Endodermal cell (in vitro differentiated cells): ENCODE measurements at regions not wholly inside any gene's neighbourhood (a gene's known extent, or its start where the extent isn't known, plus 50 kb on each side); places are given as distances from the start of the nearest gene placed in this dataset.

Experiments
- DNase-seq: peaks from one replicate; pipeline ENCODE4 v3.0.0-alpha.2; 2017
- H3K27ac ChIP-seq: 2 replicates; pipeline ENCODE4 v1.5.1; 2013; ENCODE audit warnings: mild to moderate bottlenecking, low read depth, low read length, moderate library complexity
- H3K27me3 ChIP-seq: 2 replicates; pipeline ENCODE4 v1.6.1; 2013; ENCODE audit warnings: mild to moderate bottlenecking, low read length, moderate library complexity; ENCODE audit not compliant: insufficient read depth, control insufficient read depth, poor library complexity, severe bottlenecking
- H3K36me3 ChIP-seq: 2 replicates; pipeline ENCODE4 v1.7.0; 2013; ENCODE audit warnings: mild to moderate bottlenecking, low read length, moderate library complexity; ENCODE audit not compliant: control insufficient read depth, insufficient read depth
- H3K4me1 ChIP-seq: one replicate; pipeline ENCODE4 v1.7.0; 2013; ENCODE audit warnings: low read length; ENCODE audit not compliant: control insufficient read depth, insufficient read depth
- H3K4me3 ChIP-seq: 2 replicates; pipeline ENCODE4 v1.5.1; 2013; ENCODE audit warnings: mild to moderate bottlenecking, low read length, moderate library complexity
- H3K9ac ChIP-seq: 2 replicates; pipeline ENCODE4 v1.6.1; 2013; ENCODE audit warnings: mild to moderate bottlenecking, low read length, moderate library complexity; ENCODE audit not compliant: poor library complexity, severe bottlenecking; ENCODE audit errors: extremely low read depth
- H3K9me3 ChIP-seq: 2 replicates; pipeline ENCODE4 v1.6.1; 2013; ENCODE audit warnings: mild to moderate bottlenecking, low read length, moderate library complexity; ENCODE audit not compliant: control insufficient read depth
- H3K27ac Mint-ChIP-seq: 2 replicates; pipeline ENCODE4 v1.8.0; 2020; ENCODE audit warnings: mixed read lengths
- H3K27me3 Mint-ChIP-seq: 2 replicates; pipeline ENCODE4 v1.8.0; 2021; ENCODE audit warnings: mild to moderate bottlenecking, mixed read lengths; ENCODE audit not compliant: insufficient read depth
- H3K36me3 Mint-ChIP-seq: 2 replicates; pipeline ENCODE4 v1.8.0; 2020; ENCODE audit warnings: low read depth, mixed read lengths
- H3K4me1 Mint-ChIP-seq: 2 replicates; pipeline ENCODE4 v1.8.0; 2020; ENCODE audit warnings: mixed read lengths
- H3K4me3 Mint-ChIP-seq: 2 replicates; pipeline ENCODE4 v1.8.0; 2020; ENCODE audit warnings: mild to moderate bottlenecking, moderate library complexity, mixed read lengths
- H3K9me3 Mint-ChIP-seq: 2 replicates; pipeline ENCODE4 v1.8.0; 2020; ENCODE audit warnings: mild to moderate bottlenecking, mixed read lengths
- CTCF ChIP-seq: fragments of 200-600 bp; sonication (generic); conservative IDR thresholded peaks from 2 replicates; pipeline ENCODE4 v1.5.0; 2021; ENCODE audit warnings: antibody characterized with exemption, mild to moderate bottlenecking
- WGBS, 2 experiments: methylation state at CpG; one replicate each; pipeline versions ENCODE4 v1.1.5 to v1.1.7; 2013; ENCODE audit warnings: missing lambda C conversion rate in 2 of 2, mixed read lengths in 1 of 2; ENCODE audit not compliant: insufficient coverage in 1 of 2, insufficient read length in 1 of 2; 5-methylcytosine and 5-hydroxymethylcytosine counted together

- DNase-seq = peak; percentile 72
- Histone ChIP-seq H3K27me3 (no peaks in the 10 kb centered on the region), H3K27ac (no peak overlapping the region), H3K4me3 (no peak overlapping the region), H3K9ac (no peak overlapping the region), H3K9me3 (no peaks in the 10 kb centered on the region), H3K36me3 (no peaks in the 10 kb centered on the region), H3K4me1 (no peaks in the 10 kb centered on the region)
- Mint-ChIP-seq H3K9me3 (no peaks in the 10 kb centered on the region), H3K4me1 (peaks cover 2% of the 10 kb centered on the region), H3K36me3 (no peaks in the 10 kb centered on the region), H3K27me3 (peaks cover 3% of the 10 kb centered on the region), H3K4me3 (no peak overlapping the region), H3K27ac (no peak overlapping the region)
- TF ChIP-seq CTCF = no peak
- 97 to 100% methylated on average over 1 of the region's 1 CpG for WGBS, 2 experiments
Observed at GRCh38 chr18:42174909-42175308, 219.9 kb downstream of the PIK3C3 start.

DNA sequence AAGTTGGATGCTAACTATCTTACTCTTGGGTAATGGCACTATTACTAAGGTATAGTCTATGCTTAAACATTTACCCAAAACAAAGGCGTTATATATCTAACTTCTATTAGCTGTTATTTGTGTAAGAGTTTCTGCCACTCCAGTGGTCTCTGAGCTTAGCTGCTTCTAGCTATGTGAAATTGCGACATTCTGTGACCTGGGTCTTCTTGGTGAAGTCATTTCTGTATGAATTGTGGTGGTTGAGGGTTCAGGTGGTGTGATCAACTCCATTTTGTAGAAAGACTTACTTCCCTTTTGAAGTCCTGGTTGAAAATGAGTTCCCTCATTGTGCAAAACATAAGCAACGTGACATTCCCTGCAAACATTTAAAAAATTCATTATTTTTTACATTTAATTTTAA is 221.6 kb downstream of the PIK3C3 start:
- Histone ChIP-seq H3K9me3 (no peaks in the 10 kb centered on the region), H3K4me1 (no peaks in the 10 kb centered on the region), H3K9ac (no peak overlapping the region), H3K4me3 (no peak overlapping the region), H3K27me3 (no peaks in the 10 kb centered on the region), H3K36me3 (no peaks in the 10 kb centered on the region), H3K27ac (no peak overlapping the region)
- Mint-ChIP-seq H3K27me3 (peaks cover 3% of the 10 kb centered on the region), H3K4me3 (no peak overlapping the region), H3K4me1 (peaks cover 2% of the 10 kb centered on the region), H3K9me3 (no peaks in the 10 kb centered on the region), H3K36me3 (no peaks in the 10 kb centered on the region), H3K27ac (no peak overlapping the region)
- no peak for DNase-seq
- 71% methylated on average over 2 of the region's 3 CpGs; no CpG with 5 or more reads in 1 of the 2 experiments for WGBS, 2 experiments
- no peak for TF ChIP-seq CTCF

DNA sequence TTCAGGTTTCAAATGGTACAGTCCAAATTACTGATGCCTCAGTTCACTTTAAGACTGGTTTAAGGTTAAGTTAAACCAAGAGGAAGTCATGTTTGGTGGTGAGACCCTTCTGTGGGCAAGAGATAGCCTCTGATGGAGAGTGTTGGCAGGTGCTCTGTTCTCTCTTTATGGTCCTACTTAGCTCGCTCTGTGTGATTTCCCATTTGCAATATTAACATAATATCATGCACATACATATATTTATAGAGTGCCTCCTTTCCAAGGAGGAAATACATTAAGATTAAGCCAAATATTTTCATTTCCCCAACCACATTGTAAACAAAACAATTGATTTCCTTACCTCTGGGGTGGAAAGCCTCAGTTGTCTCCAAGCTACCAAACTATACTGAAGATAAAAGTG is 222.4 kb downstream of the PIK3C3 start:
- Histone ChIP-seq H3K4me3 (no peak overlapping the region), H3K27me3 (no peaks in the 10 kb centered on the region), H3K9me3 (no peaks in the 10 kb centered on the region), H3K36me3 (no peaks in the 10 kb centered on the region), H3K27ac (no peak overlapping the region), H3K4me1 (no peaks in the 10 kb centered on the region), H3K9ac (no peak overlapping the region)
- Mint-ChIP-seq H3K4me1 (peaks cover 2% of the 10 kb centered on the region), H3K9me3 (no peaks in the 10 kb centered on the region), H3K4me3 (no peak overlapping the region), H3K27me3 (peaks cover 3% of the 10 kb centered on the region), H3K36me3 (no peaks in the 10 kb centered on the region), H3K27ac (no peak overlapping the region)
- no peak for TF ChIP-seq CTCF
- DNase-seq = no peak
- 86 to 91% methylated on average over 1 of the region's 1 CpG for WGBS, 2 experiments
